EH (cell line): ENCODE measurements at regions not wholly inside any gene's neighbourhood (a gene's known extent, or its start where the extent isn't known, plus 50 kb on each side); places are given as distances from the start of the nearest gene placed in this dataset.

Experiments
- DNase-seq: peaks from one replicate; pipeline ENCODE4 v3.0.0-alpha.2; 2015; ENCODE audit warnings: low read depth

GRCh38 chr9:91130796-91131318, 230.9 kb downstream of the AUH start:
- no peak for DNase-seq

DNA sequence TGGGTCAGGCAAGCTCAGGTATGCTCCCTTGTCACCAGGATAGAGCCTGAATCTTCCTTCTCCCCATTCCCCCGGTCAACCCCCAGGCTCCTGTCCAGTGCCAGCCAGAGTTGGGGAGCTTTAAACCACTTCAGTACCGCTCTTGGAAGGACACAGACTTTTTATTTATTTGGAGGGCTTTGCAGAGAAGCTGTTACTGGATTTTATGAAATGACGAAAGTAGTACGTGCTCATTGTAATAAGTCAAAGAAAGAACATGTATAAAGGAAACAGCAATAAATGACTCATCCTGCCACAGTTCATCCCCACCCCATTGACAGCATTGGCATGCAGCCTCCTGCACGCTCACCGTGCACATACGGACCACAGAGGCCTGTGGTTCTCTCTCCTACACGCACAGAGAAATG, 230.3 kb downstream of the AUH start:
- peak; percentile 98 for DNase-seq

DNA sequence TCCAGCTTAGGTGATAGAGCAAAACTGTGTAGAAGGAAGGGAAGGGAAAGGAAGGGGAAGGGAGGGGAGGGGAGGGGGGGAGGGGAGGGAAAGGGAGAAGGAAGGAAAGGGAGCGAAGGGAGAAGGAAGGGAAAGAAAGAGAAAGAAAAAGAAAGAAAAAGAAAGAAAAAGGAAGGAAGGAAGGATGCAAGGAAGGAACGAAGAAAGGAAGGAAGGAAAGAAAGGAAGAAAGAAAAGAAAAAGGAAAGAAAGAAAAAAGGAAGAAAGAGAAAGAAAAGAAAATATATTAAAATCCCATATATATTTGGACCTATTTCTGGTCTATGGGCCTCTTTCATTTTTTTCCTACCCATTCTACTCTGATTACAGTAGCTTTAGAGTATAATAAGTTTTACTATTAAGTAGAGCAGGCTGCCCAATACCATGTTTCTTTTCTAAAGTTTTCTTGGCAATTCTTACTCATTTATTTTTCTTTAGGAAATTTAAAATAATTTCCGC, 229.1 kb downstream of the AUH start:
- DNase-seq = no peak

- DNase-seq = no peak
Measured at GRCh38 chr9:91134608-91135007, 227.1 kb downstream of the AUH start.

- no peak for DNase-seq
Measured at GRCh38 chr9:91137391-91137790, 224.3 kb downstream of the AUH start.

DNA sequence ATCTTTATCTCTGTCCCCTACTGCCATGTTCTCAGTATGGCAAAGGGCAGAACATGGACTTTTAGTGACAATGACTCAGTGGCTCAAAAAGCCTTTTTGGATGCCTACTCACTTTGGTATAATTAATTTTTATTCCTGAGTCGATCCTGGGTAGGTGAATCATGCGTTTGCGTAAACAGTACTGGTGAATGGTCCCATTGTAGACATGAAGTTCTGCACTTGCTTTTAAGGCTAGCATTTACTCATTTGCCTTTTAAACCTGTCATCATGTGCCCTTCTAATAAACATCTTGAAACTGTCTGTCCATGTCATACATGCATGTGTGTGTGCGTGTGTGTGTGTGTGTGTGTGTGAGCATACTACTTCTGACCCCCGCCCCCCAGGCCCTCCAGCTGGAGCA, 223.0 kb downstream of the AUH start:
- peak; percentile 83 for DNase-seq

- no peak for DNase-seq
Measured at GRCh38 chr9:91141407-91141965, 220.2 kb downstream of the AUH start.

- DNase-seq = no peak
Measured at GRCh38 chr9:91143162-91143561, 218.6 kb downstream of the AUH start.

DNA sequence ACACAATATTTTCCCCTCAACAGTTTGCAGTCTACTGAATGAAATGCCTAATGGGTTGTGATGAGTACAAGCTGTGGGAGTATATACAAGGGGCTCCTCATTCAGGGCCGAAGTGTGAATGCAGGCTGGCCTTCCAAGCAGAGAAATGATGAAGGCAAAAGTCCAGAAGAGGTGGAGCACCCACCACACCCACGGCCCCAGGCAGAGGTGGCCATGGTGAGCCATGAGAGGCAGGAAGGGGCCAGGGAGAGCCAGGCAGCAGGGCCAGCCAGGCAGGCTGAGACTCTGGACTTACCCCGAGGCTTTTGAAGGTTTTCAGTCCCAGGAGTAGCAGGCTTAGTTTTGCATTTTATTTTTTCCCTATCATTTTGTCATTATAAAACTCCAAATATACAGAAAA, 218.1 kb downstream of the AUH start:
- DNase-seq = no peak

- DNase-seq = peak; percentile 81
Measured at GRCh38 chr9:91144769-91145168, 216.9 kb downstream of the AUH start.

DNA sequence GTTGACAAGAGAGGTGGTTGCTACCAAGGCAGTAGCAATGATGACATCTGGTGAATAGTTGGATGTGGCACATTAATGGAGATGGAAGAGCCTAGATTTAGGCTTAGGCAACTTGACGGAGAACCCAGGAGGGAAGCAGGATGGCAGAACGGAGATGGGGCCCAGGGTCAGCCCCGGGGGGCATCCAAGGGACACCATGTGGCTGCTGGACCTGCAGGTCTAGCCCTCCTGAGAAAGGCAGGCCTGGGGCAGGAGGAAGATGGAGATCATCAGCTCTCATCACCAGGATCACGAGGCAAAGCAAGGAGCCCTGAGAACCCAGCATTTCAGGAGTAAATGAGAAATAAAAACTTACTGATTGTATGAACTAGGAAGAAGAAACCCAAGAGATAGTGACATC, 216.2 kb downstream of the AUH start:
- DNase-seq = no peak

DNA sequence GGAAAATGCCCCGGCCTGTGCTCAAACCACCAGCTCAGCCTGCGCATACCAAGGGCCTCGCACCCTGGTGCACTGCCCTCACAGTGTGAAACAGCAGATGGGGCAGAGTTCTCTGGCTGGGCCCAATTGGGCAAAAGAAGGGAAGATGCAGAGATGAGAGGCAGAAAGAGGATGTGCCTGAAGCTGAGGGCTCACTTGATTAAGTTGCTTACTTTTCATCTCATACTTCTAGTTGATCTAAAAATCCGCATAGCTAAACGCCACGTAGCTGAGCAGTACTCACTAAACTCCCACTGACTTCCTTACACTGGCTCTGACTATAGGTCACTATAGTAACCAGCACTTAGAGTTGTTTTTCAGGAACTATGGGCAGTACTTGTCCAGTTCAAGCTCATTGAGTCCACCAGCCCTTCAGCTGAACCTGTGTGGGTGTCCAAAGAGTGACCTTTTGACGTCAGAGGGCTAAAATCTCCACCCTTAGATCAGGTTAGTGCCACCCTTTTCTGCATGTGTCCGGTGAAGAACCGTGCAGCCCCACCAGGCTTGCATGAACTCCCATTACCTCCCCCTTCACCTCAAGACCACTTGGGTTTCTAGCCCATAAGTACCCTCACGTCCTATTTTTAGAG, 215.2 kb downstream of the AUH start:
- DNase-seq = no peak

DNA sequence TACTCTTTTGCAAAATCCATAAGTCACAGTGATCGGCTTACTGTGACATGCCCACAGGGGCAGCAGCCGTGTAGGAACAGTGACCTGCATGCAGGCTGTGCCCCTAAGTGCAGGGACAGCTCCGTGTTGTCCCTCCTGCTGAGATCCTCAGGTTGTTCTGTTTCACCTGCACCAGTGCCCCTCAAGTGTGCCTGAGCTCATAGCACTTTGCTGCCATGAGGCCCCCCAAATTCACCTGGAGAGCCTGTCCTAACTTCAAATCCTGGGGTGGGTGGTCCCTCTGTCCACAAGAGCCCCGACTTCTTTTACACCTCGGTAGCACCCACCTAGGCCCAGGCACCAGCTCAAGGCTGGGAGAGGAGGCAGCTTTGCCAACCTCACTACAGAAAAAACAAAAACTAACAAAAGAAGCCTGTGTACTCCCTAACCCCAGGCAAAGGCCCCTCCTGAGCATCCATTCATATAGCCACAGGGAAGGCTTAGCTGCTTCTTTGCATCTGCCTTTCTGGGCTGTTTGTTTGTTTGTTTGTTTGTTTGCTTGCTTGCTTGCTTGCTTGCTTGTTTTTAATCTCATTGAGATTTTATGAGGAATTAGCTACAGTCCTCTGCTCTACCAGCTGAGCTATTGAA, 214.5 kb downstream of the AUH start:
- DNase-seq = no peak

DNA sequence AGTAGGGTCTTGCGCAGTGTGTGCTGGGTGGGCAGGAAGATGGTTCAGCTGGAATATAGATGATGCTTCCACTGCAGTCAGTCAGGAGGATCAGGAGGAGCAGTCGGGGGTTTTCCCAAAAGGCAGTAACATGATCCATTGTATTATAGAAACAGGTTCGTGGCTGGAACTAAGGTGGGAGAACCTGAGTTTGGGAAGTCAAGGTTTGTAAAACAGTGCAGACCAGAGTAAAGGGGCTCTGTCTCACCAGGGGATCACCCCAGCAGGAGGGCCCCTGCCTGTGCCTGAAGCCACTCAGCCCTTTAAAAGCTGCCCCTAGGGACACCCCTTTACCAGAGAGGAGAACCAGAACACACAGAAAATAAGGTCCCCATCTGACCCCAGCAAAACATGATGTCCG, 213.4 kb downstream of the AUH start:
- no peak for DNase-seq

DNA sequence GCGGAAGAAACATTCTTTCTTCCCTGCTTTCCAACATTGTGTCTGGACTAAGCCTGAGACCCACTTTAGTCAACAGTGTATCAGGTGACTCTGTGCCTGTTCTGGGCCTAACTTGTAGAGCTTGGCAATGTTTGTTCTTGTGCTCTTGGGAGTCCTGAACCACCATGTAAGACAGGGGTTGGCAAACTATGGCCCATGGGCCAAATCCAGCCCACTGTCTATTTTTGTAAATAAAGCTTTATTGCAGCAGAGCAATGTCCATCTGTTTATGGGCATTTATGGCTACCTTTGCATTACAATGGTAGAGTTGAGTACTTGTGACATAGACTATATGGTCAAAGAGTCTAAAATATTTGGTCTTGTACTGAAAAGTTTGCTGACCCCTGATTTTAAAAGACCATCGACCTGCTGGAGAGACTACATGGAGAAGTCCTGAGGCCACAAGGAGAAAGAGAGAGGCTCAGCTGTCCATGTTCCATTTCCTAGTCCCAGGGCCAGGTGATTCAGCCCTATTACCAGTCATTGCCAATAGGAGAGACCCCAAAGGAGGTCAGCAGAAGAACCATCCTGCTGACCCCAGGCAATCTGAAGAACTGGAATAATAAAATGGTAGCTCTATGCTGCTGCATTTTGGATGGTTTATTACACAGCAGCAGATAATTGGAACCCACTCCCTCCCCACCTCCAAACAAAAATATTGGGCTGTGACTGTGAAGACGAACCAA, 211.3 kb downstream of the AUH start:
- DNase-seq = no peak

- DNase-seq = peak; percentile 96
Measured at GRCh38 chr9:91150998-91151717, 210.6 kb downstream of the AUH start.

GRCh38 chr9:91151718-91152095, 210.0 kb downstream of the AUH start:
- DNase-seq = no peak

DNA sequence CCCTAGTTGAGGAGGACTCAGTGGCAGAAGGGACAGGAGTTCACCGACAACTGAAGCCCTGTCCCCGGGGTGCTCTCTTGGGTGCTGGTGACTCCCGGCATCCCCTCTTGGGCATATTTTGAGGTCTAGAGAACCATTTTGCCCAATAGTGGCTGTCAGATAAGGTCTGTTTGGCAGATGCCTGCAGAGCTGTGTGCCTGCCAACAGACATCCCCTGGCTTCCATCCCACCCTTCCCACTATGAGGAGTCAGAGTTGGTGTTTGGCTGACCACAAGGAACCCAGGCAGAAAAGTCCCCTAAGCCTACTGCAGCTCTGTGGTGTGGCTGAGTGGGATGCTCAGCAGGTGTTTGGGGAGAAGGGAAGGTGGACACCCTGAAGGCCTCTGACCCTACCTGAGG, 207.0 kb downstream of the AUH start:
- peak; percentile 22 for DNase-seq

- DNase-seq = no peak
Measured at GRCh38 chr9:91155181-91155580, 206.5 kb downstream of the AUH start.

DNA sequence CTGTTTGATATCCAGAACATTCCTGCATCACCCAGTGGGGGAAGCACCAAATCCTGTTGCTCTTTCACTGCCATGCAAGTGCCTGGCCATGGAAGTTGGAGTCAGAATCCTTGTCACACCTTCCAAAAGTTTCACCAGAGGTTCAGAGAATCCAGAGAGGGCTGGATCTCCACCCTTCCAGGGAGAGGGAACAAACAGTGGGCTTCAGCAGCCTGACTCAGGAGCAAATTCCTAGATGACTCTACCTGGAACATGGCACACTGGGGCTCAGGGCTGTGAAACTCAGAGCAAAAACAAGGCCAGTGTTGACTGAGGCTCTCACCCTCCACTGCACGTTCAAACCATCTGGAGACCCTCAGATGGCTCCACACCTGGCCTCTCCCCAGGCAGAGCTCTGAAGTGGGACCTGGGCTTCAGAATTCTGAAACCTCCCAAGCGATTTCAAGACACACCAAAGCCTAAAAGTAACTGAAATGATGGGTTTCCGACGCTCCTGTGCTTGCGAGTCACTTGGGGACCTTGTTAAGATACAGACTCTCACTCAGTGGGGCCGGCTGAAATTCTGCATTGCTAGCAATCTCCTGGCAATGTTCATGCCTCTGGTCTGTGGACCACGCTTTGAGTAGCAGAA, 205.9 kb downstream of the AUH start:
- no peak for DNase-seq

DNA sequence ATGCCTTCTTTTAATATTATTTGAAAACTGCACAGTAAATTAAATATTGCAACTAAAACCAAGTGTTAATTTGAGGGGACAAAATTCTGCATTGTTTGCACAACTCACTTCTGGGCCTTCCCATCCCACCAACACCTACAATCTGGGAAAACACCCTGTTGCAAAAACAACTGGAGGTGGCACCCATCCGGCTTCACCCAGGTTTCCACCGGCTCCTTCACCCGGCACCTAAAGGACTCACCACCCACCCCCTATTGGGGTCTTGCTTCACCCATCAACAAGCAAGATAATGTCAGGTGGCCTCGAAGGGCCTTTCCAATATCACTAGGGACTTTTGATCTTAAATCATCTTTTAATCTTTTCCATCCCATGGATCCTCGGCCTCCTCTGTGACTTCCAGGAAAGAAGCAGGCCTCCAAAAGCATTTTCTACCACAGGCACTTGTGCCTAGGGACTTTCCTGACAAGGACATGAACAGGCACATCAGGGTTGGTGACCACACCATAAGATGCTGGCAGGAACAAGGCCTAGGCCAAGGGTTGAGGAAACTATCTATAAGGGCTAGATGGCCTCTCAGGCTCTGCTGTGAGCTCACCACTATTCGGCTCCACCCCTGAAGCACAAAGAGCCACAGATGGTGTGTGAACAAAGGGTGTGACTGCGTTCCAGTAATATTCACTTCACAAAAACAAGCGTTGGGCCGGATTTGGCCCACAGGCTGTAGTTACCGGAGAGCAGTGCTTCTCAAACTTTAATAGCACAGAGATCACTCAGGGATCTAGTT, 205.1 kb downstream of the AUH start:
- no peak for DNase-seq
